ENCODE measurements at regions not wholly inside any gene's neighbourhood (a gene's known extent, or its start where the extent isn't known, plus 50 kb on each side); places are given as distances from the start of the nearest gene placed in this dataset.
"Not testable (repeated sequence)": the region's sequence is repeated elsewhere in the genome, so short reads cannot be mapped to it uniquely, and the experiment has no call there.

DNA sequence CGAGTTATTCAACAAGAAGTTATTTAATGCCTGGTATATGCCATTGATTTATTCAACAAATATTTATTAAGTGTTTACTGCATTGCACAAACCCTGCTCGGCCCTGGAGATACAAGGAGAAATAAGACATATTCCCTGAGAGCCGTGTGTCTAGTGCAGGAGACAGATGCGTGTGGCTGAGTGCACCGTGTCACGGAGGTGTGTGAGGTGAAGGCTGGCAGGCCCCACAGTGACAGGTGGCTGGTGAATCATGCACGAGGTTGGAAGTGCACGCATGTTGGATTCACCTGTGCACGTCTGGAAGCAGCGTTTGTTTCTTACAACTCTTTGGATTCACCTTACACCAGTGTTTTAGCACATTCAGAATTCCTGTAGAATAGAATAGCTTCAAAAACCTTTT is 136.6 kb upstream of the SHH start:
- no peak for DNase-seq (ENCODE audit: low spot score)
- in situ Hi-C loops (cut with HindIII; ENCODE audit: low sequenced_read_pairs), result no loop called here

DNA sequence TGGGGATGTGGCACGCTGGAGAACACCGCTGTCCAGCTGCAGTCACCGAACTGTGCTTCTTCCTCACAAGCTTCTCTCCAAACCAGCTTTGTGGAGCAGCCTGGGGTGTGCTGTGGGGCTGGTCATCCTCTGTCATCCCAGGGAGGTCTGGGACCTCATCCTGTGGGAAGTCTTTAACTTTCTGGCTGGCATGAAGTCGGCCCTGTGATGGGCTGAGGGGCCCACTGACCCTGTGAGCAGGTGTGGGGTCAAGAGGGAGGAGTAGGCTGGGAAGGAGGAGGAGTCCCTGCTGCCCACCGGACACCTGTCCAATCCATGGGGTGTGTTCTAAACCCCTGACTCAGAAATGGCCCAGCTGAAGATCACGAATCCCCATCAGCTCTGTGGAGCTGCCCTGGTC is 136.2 kb upstream of the SHH start:
- no peak for DNase-seq (ENCODE audit: low spot score)
- in situ Hi-C loops (cut with HindIII; ENCODE audit: low sequenced_read_pairs), result no loop called here

DNA sequence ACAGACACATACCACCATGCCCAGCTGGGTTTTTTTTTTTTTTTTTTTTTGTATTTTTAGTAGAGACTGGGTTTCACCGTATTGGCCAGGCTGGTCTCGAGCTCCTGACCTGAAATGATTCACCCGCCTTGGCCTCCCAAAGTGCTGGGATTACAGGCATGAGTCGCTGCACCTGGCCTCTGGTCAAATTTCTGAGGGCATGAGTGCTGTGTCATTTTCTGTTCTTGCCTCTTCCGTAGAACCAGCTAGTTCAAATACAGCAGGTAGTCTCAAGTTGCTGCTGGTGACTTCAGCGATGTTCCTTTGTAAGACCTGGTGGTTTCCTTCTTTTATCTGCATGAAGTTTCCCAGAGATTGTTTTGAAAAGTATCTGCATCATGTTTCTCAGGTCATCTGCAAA is 134.8 kb upstream of the SHH start:
- in situ Hi-C loops (cut with HindIII; ENCODE audit: low sequenced_read_pairs), result no loop called here
- DNase-seq (ENCODE audit: low spot score), result no peak

DNA sequence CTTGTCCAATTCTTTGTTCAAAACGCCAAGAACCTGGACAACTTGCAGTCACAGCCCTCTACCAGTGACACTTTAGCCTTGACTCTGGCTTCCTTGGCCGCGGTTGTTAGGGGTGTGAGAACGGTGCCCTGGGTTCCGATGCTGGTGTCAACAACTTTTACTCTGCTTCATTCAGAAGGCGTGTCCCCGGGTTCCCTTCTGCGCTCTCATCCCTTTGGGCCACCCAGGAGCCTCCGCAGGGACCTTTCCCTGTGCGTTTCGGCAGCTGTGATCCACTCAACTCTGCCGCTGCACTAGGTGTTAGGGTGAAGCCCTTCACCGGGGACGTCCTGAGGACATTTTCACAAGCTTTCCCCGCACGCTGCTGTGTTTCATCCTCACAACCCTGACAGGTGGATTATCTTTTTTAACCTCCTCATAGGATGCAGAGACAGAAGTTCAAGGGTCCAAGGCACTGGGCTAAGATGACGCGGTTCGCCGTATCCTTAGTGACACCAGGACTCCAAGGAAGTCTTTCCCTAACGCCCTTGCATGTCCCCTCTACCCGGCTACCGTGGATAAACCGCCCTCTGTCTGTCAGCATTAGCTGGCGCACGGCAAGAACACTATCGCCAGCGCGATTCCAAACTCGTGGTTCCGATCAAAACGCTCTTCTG is 133.5 kb upstream of the SHH start:
- DNase-seq (ENCODE audit: low spot score), result no peak
- in situ Hi-C loops (cut with HindIII; ENCODE audit: low sequenced_read_pairs), result no loop called here

DNA sequence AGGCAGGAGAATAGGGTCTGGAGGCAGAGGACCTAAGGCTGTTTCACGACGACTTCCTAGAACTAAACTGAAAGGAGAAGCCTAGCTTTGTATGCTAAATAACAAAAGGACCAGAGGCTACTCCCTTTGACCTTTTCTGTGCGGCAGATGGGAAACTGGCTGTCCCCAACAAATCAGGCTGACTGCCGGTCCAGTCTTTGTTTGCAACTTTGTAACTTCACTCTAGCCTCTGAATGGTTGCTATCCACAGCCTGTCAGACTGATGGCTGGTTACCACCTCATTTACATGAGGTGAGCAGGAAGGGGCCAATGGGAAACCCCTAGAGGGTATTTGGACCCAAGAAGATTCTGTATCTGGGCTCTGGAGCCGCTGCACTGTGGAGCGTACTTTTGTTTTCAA is 132.6 kb upstream of the SHH start:
- no peak for DNase-seq (ENCODE audit: low spot score)
- in situ Hi-C loops (cut with HindIII; ENCODE audit: low sequenced_read_pairs), result no loop called here

DNA sequence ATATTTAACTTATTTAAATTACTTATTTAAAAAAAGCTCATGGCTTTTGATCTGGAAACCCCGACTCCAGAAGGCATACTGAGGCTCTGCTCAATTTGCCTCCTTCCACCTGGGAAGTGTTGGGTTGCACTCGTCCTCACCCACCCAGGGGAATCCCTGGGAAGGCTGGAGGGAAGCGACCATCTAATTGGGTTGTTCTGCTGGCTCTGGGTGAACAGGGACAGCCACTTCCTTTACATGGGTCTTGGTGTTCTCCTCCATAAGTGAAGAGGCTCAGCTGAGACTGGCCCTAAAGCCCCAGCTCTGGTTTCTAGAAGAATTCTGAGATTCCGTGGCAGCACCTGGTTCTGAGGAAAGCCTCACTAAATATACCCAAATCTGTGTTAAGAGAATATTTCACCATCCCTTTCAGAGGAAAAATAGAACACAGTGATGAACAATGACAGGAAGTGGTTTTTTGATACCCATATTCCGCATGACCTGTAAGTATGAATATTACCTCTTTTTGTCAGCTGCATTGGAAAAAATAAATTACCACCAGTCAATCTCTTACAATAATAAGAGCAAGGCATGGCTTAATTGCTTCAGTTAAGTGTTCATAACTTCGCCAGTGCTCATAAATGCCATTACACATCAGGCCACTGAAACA is 131.1 kb upstream of the SHH start:
- in situ Hi-C loops (cut with HindIII; ENCODE audit: low sequenced_read_pairs), result no loop called here

DNA sequence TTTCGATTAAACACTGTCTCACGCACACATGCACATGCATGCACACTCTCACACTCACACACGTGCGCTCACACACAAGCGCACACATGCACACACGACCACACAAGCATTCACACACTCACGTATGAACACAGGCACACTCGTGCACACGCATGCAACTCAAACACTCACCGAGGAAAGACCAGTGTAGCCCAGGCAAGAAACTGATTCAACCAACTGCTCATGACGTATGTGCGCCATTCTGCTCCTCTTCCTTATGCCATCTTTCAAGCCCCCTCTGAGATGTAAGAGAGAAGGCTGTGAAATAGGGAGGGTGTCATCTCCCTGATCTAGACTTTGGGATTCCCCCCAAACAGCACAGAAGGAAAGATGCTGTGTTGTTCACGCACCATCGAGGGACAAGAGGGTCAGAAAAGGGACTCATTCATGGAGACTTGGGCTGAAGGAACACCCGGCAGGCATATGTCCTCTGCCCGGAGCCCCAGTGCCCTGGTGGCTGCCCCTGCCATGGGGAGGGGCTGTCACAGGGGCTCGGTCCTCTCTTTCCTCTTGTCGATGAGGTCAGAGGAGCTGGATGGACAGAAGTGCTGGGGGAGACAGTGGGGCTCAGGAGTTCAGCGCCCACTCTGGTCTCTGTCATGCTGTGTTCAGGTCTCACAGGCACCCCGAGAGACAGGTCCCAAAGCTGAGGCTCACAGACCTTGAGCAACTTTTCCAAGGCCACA is 130.1 kb upstream of the SHH start:
- DNase-seq (ENCODE audit: low spot score), result no peak
- in situ Hi-C loops (cut with HindIII; ENCODE audit: low sequenced_read_pairs), result no loop called here

More for the DNA sequence above, 131.1 kb upstream of the SHH start:
- no peak for DNase-seq (ENCODE audit: low spot score)

DNA sequence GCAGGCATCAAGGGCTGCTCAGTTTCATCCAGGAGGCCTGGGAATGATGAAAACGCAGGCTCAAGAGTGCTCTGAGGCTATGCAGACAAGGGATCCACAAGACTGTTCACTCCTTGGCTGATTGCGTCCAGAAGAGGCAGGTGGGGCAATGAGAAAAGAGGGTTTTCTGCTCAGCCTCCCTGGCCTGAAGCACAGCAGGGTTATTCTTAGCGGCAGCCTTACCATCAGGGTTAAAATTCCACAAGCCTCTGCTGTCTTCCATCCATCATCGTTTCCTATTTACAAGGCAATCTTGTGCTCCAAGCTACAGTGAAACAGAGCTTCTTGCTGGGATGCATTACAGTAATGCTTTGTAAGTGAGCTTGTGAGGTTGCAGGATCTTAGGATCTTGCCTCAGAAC is 129.4 kb upstream of the SHH start:
- no peak for DNase-seq (ENCODE audit: low spot score)
- in situ Hi-C loops (cut with HindIII; ENCODE audit: low sequenced_read_pairs), result no loop called here

DNA sequence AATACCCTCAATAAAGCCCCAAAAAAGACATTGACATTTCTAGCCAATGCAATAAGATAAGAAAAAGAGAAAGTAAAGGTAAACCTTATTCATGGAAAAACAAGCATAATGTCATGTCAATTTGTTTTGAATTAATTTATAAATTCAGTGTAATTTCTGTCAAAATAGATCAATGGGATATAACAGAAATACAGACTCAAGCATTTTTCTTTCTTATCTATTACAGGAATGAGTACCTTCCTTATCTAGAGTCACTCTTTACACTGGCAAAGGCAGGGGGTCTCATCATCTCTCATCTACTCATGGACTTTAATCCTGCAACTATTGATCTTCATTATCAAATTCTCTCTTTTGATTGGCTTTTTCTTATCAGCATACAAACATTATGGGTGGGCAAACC is 127.1 kb upstream of the SHH start:
- DNase-seq (ENCODE audit: low spot score), result no peak
- in situ Hi-C loops (cut with HindIII; ENCODE audit: low sequenced_read_pairs), result no loop called here

DNA sequence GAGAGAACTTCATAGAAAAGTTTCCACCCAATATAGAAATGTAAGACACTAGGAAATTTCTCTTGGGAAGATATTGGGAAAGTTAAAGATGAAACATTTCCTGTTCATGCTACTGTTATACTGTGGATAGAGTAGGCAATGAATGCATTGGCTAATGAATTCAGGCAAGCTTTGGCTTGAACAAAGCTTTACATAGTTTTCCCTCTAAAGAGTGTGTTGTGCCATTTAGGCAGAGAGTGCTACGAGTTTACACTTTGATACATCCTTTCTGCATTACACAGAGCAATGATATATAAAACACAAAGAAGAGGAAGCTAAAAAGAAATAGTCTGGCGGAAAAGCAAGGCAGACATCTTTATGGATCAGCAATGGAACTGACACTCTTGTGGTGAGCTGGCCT is 125.9 kb upstream of the SHH start:
- no peak for DNase-seq (ENCODE audit: low spot score)
- in situ Hi-C loops (cut with HindIII; ENCODE audit: low sequenced_read_pairs), result no loop called here

DNA sequence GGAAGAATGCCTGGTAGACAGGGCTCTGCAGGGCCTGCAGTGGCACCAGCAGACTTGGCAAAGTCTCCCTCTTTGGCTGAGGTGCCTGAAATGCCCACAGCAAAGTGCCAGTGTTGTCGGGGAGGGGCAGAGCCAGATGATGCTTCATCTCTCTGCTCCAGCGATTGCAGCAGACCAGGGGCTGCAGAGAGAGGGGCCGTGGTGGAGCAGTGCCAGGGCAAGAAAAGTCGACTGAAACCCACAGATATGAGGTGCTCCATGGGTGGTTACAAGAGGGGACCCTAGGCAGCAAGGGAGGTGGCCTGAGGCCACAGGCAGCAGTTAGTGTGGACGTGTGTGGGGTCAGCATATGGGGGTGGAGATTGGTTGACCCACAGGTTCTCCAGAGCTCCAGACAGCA is 123.5 kb upstream of the SHH start:
- in situ Hi-C loops (cut with HindIII; ENCODE audit: low sequenced_read_pairs), result no loop called here
- no peak for DNase-seq (ENCODE audit: low spot score)

DNA sequence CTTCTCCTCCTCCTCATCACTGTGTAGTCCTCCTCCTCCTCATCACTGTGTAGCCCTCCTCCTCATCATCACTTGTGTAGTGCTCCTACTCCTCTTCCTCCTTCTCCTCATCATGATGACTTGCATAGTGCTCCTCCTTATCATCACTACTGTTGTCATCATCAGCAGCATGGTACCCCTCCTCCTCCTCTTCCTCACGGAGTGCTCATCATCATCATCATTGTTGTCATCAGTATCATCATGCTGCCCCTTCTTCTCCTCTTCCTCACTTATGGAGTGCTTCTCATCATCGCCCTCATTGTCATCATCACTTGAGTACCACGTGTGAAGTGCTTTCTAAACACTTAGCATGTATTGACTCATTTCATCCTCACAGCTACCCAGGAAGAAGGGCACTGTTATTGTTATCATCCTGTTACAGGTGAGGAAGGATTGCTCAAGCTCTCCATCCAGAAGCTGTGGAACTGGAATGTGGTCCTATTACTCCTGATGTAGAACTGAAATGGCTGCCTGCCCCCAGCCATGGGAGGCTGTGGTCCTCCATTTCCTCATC is 122.8 kb upstream of the SHH start:
- in situ Hi-C loops (cut with HindIII; ENCODE audit: low sequenced_read_pairs), result no loop called here
- no peak for DNase-seq (ENCODE audit: low spot score)

DNA sequence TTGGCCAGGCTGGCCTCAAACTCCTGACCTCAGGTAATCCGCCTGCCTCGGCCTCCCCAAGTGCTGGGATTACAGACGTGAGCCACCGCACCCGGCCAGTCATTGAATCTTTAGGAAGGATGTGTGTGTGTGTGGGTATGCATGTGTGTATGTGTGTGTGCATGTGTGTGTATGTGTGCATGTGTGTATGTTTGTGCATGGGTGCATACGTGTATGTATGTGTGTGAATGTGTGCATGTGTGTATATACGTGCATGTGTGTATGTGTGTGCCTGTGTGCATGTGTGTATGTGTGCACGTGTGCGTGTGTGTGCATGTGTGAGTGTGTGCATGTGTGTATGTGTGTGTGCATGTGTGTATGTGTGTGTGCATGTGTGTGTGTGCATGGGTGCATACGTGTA is 120.1 kb upstream of the SHH start:
- DNase-seq (ENCODE audit: low spot score); in situ Hi-C loops (cut with HindIII; ENCODE audit: low sequenced_read_pairs): not testable (repeated sequence)

DNA sequence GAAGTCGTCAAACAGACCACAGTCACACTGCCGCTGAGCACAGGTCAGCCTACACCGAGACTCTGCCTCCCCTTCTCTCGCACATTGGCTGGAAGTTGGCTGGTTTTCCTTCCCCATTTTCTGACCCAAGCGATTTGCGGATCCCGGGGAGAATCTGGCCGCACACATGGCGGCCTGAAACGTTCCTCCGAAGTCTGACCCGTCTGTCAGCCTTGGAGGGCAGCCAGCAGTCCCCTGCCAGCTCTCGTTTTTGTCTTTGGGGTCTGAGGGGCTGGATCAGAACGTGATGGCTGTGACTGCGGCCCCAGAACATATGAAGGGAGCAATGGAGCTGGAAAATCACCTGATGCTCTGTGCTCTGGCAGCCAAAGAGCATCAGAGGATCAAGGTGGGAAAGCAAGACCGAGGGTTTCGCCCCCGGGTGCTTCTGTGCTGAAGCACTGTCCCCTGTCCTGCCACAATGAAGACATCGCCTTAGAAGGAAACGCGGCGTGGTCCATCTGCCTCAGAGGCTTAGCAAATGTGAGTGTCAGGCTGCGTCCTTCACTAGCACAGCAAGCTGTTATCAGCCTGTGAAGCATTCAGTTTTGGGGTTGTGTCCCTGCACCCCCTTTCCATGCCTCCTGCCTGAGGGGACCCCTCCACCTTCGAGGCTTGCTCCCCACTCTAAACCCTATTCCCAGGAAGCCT is 119.3 kb upstream of the SHH start:
- no peak for DNase-seq (ENCODE audit: low spot score)
- in situ Hi-C loops (cut with HindIII; ENCODE audit: low sequenced_read_pairs), result no loop called here

DNA sequence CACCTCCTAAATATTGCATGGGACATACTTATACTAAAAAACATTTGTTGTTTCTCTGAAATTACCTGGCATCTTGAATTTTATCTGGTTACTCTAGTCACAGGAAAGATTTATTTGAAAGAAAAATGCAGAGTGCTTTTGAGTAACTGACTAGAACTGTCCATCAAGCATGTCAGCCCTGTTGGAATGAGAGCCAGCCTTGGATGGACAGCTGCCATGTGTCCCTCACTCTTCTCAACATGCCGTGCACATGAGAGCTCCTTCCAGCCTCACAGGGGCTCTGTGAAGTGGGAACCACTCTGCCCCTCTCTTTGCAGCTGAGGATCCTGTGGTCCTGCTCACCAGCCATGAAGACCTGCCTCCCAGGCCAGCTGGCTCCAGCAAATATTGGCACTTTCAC is 118.3 kb upstream of the SHH start:
- in situ Hi-C loops (cut with HindIII; ENCODE audit: low sequenced_read_pairs), result no loop called here
- no peak for DNase-seq (ENCODE audit: low spot score)

DNA sequence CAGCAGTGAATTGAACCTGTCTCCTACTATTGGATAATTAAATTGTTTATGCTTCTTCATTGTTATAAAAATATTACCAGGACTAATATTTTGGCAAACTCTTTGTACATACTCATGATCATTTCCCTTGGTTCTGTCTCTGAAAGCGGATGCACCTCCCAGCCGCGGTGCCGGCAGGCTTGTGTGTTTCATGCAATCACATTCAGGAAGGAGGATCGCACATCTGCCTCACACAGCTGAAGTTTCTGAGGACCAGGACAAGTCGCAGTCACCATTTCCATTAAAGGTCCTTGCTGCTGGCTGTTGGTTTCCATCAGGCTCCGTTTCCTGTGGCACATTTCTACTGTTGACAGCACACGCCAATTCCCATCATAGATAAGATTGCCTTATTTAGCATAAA is 117.8 kb upstream of the SHH start:
- DNase-seq (ENCODE audit: low spot score), result no peak
- in situ Hi-C loops (cut with HindIII; ENCODE audit: low sequenced_read_pairs), result no loop called here

DNA sequence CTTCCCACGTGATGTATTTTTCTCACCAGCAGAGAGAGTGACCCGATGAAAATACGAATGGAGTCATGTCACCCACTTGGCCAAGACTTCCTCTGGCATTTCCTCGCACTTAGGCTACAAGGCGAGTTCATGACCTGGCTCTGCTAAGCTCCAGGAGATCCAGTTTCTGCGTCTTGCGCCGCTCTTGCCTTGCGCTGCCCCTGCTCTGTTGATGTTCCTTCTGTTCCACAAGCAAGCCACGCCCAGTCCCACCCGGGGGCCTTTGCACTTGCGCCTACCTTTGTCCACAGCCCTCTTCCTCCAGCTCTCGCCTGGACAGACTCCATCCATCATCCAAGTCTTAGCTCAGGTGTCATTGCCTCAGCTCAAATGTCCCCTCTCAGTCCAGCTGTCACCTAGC is 116.3 kb upstream of the SHH start:
- in situ Hi-C loops (cut with HindIII; ENCODE audit: low sequenced_read_pairs), result no loop called here
- no peak for DNase-seq (ENCODE audit: low spot score)

DNA sequence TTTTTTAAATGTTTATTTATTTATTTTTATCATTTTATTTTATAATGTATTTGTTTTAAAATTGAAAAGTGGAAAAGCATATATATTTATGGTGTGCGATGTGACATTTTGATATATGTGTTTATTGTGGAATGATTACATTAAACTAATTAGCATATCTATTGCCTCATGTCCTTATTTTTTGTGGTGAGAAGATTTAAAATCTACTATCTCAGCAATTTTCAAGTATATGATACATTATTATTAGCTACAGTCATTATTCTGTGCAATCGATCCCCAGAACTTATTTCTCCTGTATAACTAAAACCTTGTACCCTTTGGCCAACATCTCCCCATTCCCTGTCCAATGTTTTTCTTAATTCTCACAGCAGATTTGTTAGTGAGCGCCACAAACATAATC is 115.6 kb upstream of the SHH start:
- in situ Hi-C loops (cut with HindIII; ENCODE audit: low sequenced_read_pairs), result no loop called here
- no peak for DNase-seq (ENCODE audit: low spot score)

DNA sequence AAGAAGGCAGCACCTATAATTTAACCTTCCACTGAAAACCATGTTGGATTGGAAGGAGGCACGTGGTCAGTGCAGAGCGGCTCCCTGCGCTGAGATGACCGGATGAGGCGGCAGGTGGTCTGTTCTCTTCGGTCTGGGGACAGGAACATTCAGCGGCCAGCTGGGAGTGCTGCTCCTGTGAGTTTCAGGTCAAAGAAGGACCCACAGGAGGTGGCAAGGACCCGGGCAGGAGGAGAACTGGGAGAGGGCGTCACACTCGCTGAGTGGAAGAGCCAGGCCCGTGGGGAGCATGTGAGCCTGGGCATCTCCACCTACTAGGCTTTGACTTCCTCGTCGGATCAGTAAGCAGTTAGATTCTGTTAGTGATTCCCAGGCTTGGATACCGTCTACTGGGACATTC is 113.4 kb upstream of the SHH start:
- no peak for DNase-seq (ENCODE audit: low spot score)
- in situ Hi-C loops (cut with HindIII; ENCODE audit: low sequenced_read_pairs), result no loop called here
